ENCODE measurements at regions not wholly inside any gene's neighbourhood (a gene's known extent, or its start where the extent isn't known, plus 50 kb on each side); places are given as distances from the start of the nearest gene placed in this dataset.

DNA sequence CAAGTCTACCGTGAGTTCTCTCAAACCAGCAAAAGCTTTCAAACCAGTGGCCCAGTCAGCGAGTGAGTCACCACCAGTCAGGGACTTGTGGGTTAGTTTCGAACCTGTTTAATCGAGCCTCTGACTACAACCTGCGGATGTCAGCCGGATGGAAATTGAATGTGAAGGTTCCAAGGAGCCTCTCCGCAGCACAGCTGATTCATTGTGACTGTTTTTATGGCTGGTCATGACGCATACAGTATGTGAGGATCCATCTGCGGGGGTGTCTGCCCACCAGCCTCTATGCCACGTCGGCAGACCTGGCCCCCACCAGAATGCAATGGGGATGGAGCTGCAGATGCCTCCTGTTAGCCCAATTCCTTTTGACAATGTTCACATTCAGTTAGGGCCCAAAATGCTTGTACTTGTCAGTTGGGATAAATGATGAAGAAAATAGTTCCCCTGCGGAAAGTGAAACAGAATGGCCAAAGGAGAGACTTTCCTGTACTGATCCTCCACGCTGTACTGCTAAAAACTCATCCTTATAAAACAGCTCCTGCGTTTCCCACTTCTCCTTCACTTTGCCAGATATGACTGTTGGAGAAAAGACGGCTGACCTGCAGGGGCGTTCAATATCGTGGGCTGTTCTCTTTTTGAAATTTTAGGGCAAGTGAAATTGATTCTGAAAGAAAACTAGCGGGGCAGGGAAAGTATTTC, 206.6 kb downstream of the TFAP2B start:
- Histone ChIP-seq H3K27me3 (no peaks in the 10 kb centered on the region), H3K9ac (no peak overlapping the region), H3K4me2 (no peak overlapping the region), H3F3A (ENCODE audit: low read depth) (no peaks in the 10 kb centered on the region), H3K79me2 (ENCODE audit: low read depth) (no peaks in the 10 kb centered on the region), H4K20me1 (ENCODE audit: low read depth) (no peaks in the 10 kb centered on the region), H3K4me3 (no peak overlapping the region), H3K27ac (no peak overlapping the region), H2AFZ (replicated peaks) (no peak overlapping the region), H3K36me3 (no peaks in the 10 kb centered on the region), H3K4me1 (no peaks in the 10 kb centered on the region), H3K9me3 (ENCODE audit: low read depth) (no peaks in the 10 kb centered on the region)
- H3K4me1 Mint-ChIP-seq = peaks cover 17% of the 10 kb centered on the region
- no peak overlapping the region for H3K4me3 Mint-ChIP-seq
- no peak for DNase-seq (ENCODE audit: low spot score)
- no peaks in the 10 kb centered on the region for H3K27me3 Mint-ChIP-seq (ENCODE audit: insufficient read depth, low read depth)
- H3K36me3 Mint-ChIP-seq = no peaks in the 10 kb centered on the region
- H3K9me3 Mint-ChIP-seq = no peaks in the 10 kb centered on the region
- TF ChIP-seq EZH2phosphoT487 (IDR thresholded peaks at IDR 0.05) = no peak
- TF ChIP-seq, protein P1, sequence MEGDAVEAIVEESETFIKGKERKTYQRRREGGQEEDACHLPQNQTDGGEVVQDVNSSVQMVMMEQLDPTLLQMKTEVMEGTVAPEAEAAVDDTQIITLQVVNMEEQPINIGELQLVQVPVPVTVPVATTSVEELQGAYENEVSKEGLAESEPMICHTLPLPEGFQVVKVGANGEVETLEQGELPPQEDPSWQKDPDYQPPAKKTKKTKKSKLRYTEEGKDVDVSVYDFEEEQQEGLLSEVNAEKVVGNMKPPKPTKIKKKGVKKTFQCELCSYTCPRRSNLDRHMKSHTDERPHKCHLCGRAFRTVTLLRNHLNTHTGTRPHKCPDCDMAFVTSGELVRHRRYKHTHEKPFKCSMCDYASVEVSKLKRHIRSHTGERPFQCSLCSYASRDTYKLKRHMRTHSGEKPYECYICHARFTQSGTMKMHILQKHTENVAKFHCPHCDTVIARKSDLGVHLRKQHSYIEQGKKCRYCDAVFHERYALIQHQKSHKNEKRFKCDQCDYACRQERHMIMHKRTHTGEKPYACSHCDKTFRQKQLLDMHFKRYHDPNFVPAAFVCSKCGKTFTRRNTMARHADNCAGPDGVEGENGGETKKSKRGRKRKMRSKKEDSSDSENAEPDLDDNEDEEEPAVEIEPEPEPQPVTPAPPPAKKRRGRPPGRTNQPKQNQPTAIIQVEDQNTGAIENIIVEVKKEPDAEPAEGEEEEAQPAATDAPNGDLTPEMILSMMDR (IDR thresholded peaks at IDR 0.05) = no peak
- no peak for TF ChIP-seq EZH2 (IDR thresholded peaks at IDR 0.05)
- no peak overlapping the region for H3K27ac Mint-ChIP-seq

DNA sequence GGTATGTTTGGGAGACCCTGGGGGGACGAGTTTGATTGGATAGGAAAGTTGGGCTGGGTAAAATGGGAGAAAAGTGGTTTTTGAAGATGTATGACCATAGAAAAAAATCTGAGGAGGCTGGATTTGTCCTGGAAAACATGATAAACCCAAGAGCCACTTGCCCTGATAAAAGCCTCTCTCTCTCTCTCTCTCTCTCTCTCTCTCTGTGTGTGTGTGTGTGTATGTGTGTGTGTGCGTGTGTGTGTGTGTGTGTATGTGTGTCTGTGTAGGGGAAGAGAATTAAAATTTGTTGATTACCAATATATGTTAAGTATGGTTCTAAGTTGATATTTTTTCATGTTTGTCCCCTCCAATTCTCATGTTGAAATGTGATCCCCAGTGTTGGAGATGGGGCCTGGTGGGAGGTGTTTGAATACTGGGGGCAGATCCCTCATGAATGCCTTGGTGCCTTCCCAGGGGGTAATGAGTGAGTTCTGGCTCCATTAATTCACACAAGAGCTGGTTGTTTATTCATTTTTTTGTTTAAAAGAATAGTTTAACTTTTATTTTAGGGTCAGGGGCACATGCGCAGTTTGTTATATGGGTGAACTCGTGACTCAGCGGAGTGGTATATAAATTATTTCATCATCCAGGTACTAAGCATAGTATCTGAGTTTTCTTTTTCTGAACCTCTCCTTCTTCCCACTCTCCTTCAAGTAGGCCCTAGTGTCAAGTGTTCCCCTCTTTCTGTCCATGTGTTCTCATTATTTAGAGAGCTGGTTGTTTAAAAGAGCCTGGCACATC, 208.8 kb downstream of the TFAP2B start:
- peaks cover under 1% of the 10 kb centered on the region for H3K9me3 Mint-ChIP-seq
- no peaks in the 10 kb centered on the region for H3K4me1 ChIP-seq
- H3K4me3 Mint-ChIP-seq = no peak overlapping the region
- no peak overlapping the region for H3K27ac ChIP-seq
- peaks cover 19% of the 10 kb centered on the region for H3K4me1 Mint-ChIP-seq
- no peak overlapping the region for H3K27ac Mint-ChIP-seq
- H3K36me3 Mint-ChIP-seq = no peaks in the 10 kb centered on the region
- H3K4me3 ChIP-seq = no peak overlapping the region
- H3K27me3 ChIP-seq = no peaks in the 10 kb centered on the region
- TF ChIP-seq EZH2 (IDR thresholded peaks at IDR 0.05) = no peak
- TF ChIP-seq EZH2phosphoT487 (IDR thresholded peaks at IDR 0.05) = no peak
- TF ChIP-seq, protein P1 (IDR thresholded peaks at IDR 0.05) = no peak
- H3K36me3 ChIP-seq = no peaks in the 10 kb centered on the region
- no peaks in the 10 kb centered on the region for H3K27me3 Mint-ChIP-seq (ENCODE audit: insufficient read depth, low read depth)
- no peaks in the 10 kb centered on the region for H3F3A ChIP-seq (ENCODE audit: low read depth)
- no peaks in the 10 kb centered on the region for H4K20me1 ChIP-seq (ENCODE audit: low read depth)
- no peaks in the 10 kb centered on the region for H3K79me2 ChIP-seq (ENCODE audit: low read depth)
- H3K9me3 ChIP-seq (ENCODE audit: low read depth) = no peaks in the 10 kb centered on the region
- H3K9ac ChIP-seq = no peak overlapping the region
- H3K4me2 ChIP-seq = no peak overlapping the region
- DNase-seq (ENCODE audit: low spot score) = no peak
- no peak overlapping the region for H2AFZ ChIP-seq (replicated peaks)

DNA sequence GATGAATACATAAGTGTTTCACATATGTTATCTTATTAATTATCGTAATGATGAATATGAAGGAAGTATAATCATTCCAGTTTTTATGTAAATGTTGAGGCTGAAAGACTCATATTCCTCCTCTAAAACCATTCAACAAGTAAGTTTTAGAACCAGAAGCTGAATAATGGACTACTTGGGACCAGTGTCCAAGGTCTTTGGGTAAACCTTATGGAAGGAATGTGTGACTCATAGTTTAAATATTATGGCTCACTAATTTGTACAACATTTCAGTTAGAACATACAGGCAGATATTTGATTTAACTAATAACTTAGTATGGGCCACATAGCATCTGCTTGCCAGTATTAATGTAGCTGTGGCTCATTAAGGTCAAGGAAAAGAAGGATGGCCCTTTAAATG, 209.6 kb downstream of the TFAP2B start:
- TF ChIP-seq, protein P1 (IDR thresholded peaks at IDR 0.05) = no peak
- TF ChIP-seq EZH2phosphoT487 (IDR thresholded peaks at IDR 0.05) (no peak), EZH2 (IDR thresholded peaks at IDR 0.05) (no peak)
- Mint-ChIP-seq H3K4me3 (no peak overlapping the region), H3K36me3 (no peaks in the 10 kb centered on the region), H3K9me3 (peaks cover 8% of the 10 kb centered on the region), H3K27ac (no peak overlapping the region), H3K27me3 (ENCODE audit: insufficient read depth, low read depth) (no peaks in the 10 kb centered on the region), H3K4me1 (peaks cover 19% of the 10 kb centered on the region)
- Histone ChIP-seq H3F3A (ENCODE audit: low read depth) (no peaks in the 10 kb centered on the region), H4K20me1 (ENCODE audit: low read depth) (no peaks in the 10 kb centered on the region), H3K27ac (no peak overlapping the region), H3K27me3 (no peaks in the 10 kb centered on the region), H3K9ac (no peak overlapping the region), H3K4me3 (no peak overlapping the region), H3K36me3 (no peaks in the 10 kb centered on the region), H3K4me1 (no peaks in the 10 kb centered on the region), H2AFZ (replicated peaks) (no peak overlapping the region), H3K4me2 (no peak overlapping the region), H3K79me2 (ENCODE audit: low read depth) (no peaks in the 10 kb centered on the region), H3K9me3 (ENCODE audit: low read depth) (no peaks in the 10 kb centered on the region)
- DNase-seq (ENCODE audit: low spot score) = no peak
